Testis (tissue), 2 donors: ENCODE measurements at regions not wholly inside any gene's neighbourhood (a gene's known extent, or its start where the extent isn't known, plus 50 kb on each side); places are given as distances from the start of the nearest gene placed in this dataset.

Experiments
- DNase-seq: peaks from one replicate; pipeline ENCODE4 v3.0.0-alpha.2; 2019
- H3K27ac ChIP-seq, 2 donors: fragments of 200-600 bp; sonication (generic); one replicate each; pipeline ENCODE4 v1.5.1; 2019
- H3K27me3 ChIP-seq: fragments of 200-600 bp; sonication (generic); one replicate; pipeline ENCODE4 v1.5.1; 2019
- H3K36me3 ChIP-seq: fragments of 200-600 bp; sonication (generic); one replicate; pipeline ENCODE4 v1.5.1; 2017; ENCODE audit warnings: low read depth; ENCODE audit errors: missing control alignments
- H3K4me1 ChIP-seq: fragments of 200-600 bp; sonication (generic); one replicate; pipeline ENCODE4 v1.5.1; 2019
- H3K4me3 ChIP-seq, 2 donors: fragments of 200-600 bp; sonication (generic); one replicate each; pipeline ENCODE4 v1.5.1; 2017 to 2019
- H3K9me3 ChIP-seq: fragments of 200-600 bp; sonication (generic); one replicate; pipeline ENCODE4 v1.5.1; 2017
- CTCF ChIP-seq, 3 experiments: fragments of 450-650 bp in 2 of 3; fragments of 200-600 bp in 1 of 3; sonication (generic) in 1 of 3; IDR thresholded peaks; one replicate each; pipeline ENCODE4 v1.5.1; 2016 to 2019; ENCODE audit warnings: antibody characterized with exemption in 3 of 3, mild to moderate bottlenecking in 2 of 3, moderate library complexity in 1 of 3
- POLR2A ChIP-seq: fragments of 450-650 bp; IDR thresholded peaks from one replicate; pipeline ENCODE4 v1.6.1; 2017; ENCODE audit warnings: antibody characterized with exemption, mild to moderate bottlenecking, moderate library complexity
- WGBS, 2 donors: methylation state at CpG; one replicate each; pipeline ENCODE4 v1.1.5; 2018; 5-methylcytosine and 5-hydroxymethylcytosine counted together
- intact Hi-C: fragments of 100-400 bp; cut with DNase I; formaldehyde crosslinking; loops from one replicate; pipeline ENCODE4 v1.15.1; 2023; ENCODE audit warnings: low total_unique reads

DNA sequence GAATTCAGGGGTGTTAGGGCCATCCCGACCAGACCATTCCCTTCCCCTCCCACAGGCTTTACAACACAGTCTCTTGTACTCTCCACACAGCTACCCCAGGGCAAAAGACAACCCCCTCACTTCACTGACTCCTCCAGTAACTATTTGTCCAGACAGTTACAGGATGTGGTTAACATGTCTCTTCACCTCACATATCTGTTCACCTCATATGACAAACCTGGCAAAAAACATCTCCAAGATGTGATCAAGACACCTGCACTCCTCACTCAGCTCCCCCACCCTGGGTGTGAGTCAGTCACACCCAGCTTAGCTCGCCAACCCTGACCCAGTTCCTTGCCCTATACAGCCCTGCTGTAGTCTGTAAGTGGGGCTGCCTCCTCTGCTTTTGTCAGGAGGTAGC is 490.5 kb upstream of the CHRM3 start:
- H3K4me1 ChIP-seq: no peaks in the 10 kb centered on the region
- intact Hi-C loops: no loop called here

GRCh38 chr1:238892612-238893011 is 493.8 kb upstream of the CHRM3 start:
- 74 to 81% methylated on average over 4 of the region's 4 CpGs for WGBS, 2 donors
- Histone ChIP-seq H3K27ac (no peak overlapping the region), H3K27me3 (no peaks in the 10 kb centered on the region), H3K9me3 (no peaks in the 10 kb centered on the region), H3K36me3 (no peaks in the 10 kb centered on the region), H3K4me1 (no peaks in the 10 kb centered on the region), H3K4me3 (no peak overlapping the region)
- TF ChIP-seq CTCF (IDR thresholded peaks at IDR 0.05) (no peak), POLR2A (no peak)
- no peak for DNase-seq
- intact Hi-C loops: no loop called here

More for the DNA sequence above, 490.5 kb upstream of the CHRM3 start:
- WGBS, 2 donors: 76 to 87% methylated on average over 2 of the region's 2 CpGs
- no peak overlapping the region for H3K4me3 ChIP-seq
- H3K27me3 ChIP-seq: no peaks in the 10 kb centered on the region
- H3K27ac ChIP-seq: no peak overlapping the region
- no peaks in the 10 kb centered on the region for H3K9me3 ChIP-seq
- DNase-seq: no peak
- H3K36me3 ChIP-seq: no peaks in the 10 kb centered on the region
- TF ChIP-seq CTCF (IDR thresholded peaks at IDR 0.05): no peak
- TF ChIP-seq POLR2A: no peak

DNA sequence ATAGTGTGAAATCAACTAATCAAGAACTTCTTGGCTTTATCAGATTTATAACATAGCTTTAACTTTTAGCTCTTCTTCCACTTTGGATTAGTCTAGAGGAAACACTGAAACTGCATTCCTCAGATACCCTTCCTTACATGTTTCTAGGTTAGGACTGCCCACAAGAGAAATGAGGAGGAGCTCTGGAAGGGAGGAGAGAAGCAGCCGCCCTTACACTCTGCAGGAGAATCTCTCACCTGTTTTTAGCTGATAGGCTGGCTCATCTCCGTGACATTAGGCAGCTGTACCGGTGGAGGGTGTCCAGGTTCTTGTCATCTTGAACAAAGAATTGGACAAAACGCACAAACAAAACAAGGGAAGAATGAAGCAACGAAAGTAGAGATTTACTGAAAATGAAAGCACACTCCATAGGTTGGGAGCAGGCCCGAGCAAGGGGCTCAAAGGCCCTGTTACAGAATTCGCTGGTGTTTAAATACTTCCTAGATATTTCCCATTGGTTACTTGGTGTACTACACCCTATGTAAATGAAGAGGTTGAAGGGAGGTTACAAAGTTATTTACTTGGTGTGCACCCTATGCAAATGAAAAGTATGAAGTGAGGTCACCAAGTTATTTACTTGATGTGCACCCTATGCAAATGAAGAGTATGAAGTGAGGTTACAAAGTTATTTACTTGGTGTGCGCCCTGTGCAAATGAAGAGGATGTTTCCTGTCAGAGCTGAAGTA is 524.9 kb upstream of the CHRM3 start:
- no peak for DNase-seq
- H3K9me3 ChIP-seq: no peaks in the 10 kb centered on the region
- WGBS, 2 donors: 69 to 86% methylated on average over 8 of the region's 8 CpGs

DNA sequence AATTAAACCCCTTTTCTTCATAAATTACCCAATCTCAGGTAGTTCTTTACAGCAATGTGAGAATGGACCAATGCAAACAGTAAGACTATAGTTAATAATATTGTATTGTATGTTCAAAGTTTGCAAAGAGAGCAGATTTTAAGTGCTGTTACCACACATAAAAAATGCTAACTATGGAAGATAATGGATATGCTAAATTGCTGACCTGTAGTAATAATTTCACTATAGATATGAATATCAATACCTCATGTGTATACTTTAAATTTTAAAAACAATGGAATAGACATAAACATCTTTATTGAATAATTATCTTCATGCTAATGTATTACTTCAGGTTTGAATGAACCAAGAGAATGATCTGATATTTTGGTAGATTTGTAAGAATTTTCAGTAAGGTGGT is 552.4 kb upstream of the CHRM3 start:
- Histone ChIP-seq H3K36me3 (no peaks in the 10 kb centered on the region), H3K27ac (no peak overlapping the region), H3K4me3 (no peak overlapping the region), H3K4me1 (no peaks in the 10 kb centered on the region), H3K9me3 (no peaks in the 10 kb centered on the region), H3K27me3 (no peaks in the 10 kb centered on the region)
- no peak for TF ChIP-seq POLR2A
- no peak for TF ChIP-seq CTCF (IDR thresholded peaks at IDR 0.05)
- intact Hi-C loops: no loop called here
- DNase-seq: no peak

More for the DNA sequence above, 524.9 kb upstream of the CHRM3 start:
- Histone ChIP-seq H3K36me3 (no peaks in the 10 kb centered on the region), H3K4me1 (no peaks in the 10 kb centered on the region), H3K27me3 (no peaks in the 10 kb centered on the region), H3K27ac (no peak overlapping the region), H3K4me3 (no peak overlapping the region)
- TF ChIP-seq POLR2A (no peak), CTCF (IDR thresholded peaks at IDR 0.05) (no peak)
- intact Hi-C loops: no loop called here

GRCh38 chr1:238832106-238832505 is 554.3 kb upstream of the CHRM3 start:
- Histone ChIP-seq H3K36me3 (no peaks in the 10 kb centered on the region), H3K4me1 (no peaks in the 10 kb centered on the region), H3K9me3 (no peaks in the 10 kb centered on the region), H3K27ac (no peak overlapping the region), H3K4me3 (no peak overlapping the region), H3K27me3 (no peaks in the 10 kb centered on the region)
- no peak for DNase-seq
- 84 to 100% methylated on average over 1 of the region's 1 CpG for WGBS, 2 donors
- intact Hi-C loops: no loop called here
- TF ChIP-seq CTCF (IDR thresholded peaks at IDR 0.05) (no peak), POLR2A (no peak)
